GM13977 (cell line): ENCODE measurements at regions not wholly inside any gene's neighbourhood (a gene's known extent, or its start where the extent isn't known, plus 50 kb on each side); places are given as distances from the start of the nearest gene placed in this dataset.

ENCODE experiments used
- DNase-seq: peaks from one replicate; pipeline ENCODE4 v3.0.0; 2012; ENCODE audit warnings: low spot score
- in situ Hi-C: fragments of 300-500 bp; cut with MboI; formaldehyde crosslinking; loops from one replicate; pipeline ENCODE4 v1.12.0; 2022; ENCODE audit warnings: low sequenced_read_pairs, low pct_unique_long_range_greater_than_20kb, mixed read lengths, inconsistent platforms; ENCODE audit not compliant: unreplicated experiment
- TF ChIP-seq, protein P1 (sequence below): IDR thresholded peaks from 2 replicates; pipeline ENCODE4 v1.5.1; 2012; ENCODE audit warnings: mild to moderate bottlenecking, control low read depth; ENCODE audit not compliant: insufficient read depth; ENCODE audit errors: extremely low read depth, missing control alignments

- TF ChIP-seq, protein P1, sequence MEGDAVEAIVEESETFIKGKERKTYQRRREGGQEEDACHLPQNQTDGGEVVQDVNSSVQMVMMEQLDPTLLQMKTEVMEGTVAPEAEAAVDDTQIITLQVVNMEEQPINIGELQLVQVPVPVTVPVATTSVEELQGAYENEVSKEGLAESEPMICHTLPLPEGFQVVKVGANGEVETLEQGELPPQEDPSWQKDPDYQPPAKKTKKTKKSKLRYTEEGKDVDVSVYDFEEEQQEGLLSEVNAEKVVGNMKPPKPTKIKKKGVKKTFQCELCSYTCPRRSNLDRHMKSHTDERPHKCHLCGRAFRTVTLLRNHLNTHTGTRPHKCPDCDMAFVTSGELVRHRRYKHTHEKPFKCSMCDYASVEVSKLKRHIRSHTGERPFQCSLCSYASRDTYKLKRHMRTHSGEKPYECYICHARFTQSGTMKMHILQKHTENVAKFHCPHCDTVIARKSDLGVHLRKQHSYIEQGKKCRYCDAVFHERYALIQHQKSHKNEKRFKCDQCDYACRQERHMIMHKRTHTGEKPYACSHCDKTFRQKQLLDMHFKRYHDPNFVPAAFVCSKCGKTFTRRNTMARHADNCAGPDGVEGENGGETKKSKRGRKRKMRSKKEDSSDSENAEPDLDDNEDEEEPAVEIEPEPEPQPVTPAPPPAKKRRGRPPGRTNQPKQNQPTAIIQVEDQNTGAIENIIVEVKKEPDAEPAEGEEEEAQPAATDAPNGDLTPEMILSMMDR, result no peak
- in situ Hi-C loops, result no loop called here
- DNase-seq, result no peak
Observed at GRCh38 chr16:89039756-89040155, 53.9 kb upstream of the ACSF3 start.

GRCh38 chr16:89040391-89040790 is 53.3 kb upstream of the ACSF3 start:
- TF ChIP-seq, protein P1, result no peak
- in situ Hi-C loops, result no loop called here
- no peak for DNase-seq

DNA sequence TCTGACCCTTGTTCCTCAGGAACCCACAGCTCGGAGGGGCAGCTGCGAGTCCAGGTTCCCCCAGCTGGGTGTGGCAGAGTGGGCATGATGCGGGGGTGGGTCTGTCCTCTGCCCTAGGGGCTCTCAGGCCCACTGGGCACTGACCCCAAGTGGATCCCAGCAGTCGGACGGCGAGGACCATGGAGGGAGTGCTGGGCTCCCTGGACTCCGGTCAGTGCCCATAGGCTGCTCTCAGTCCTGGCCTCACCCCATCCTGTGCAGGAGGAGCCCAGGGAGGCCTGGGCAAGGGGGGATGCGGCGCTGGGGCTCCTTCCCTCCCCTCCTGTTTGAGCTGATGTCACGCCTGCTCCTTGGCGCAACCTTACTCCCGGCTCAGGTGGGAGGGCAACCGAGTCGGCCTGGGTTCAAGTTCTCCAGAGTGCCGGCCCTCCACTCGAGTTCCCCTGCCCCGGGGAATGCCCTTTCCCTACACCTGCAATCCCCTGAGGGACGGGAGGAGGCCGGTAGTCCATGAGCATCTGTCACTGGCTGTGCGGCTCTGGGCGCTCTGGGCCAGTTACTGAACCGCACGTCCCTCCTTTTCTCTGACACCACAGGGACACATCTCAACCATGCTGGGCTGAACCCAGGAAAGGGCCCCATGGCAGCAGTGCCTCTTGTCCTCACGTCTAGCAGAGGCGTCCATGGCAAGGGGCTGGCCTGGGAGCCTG is 52.6 kb upstream of the ACSF3 start:
- DNase-seq, result no peak
- TF ChIP-seq, protein P1, result no peak
- in situ Hi-C loops, result no loop called here

DNA sequence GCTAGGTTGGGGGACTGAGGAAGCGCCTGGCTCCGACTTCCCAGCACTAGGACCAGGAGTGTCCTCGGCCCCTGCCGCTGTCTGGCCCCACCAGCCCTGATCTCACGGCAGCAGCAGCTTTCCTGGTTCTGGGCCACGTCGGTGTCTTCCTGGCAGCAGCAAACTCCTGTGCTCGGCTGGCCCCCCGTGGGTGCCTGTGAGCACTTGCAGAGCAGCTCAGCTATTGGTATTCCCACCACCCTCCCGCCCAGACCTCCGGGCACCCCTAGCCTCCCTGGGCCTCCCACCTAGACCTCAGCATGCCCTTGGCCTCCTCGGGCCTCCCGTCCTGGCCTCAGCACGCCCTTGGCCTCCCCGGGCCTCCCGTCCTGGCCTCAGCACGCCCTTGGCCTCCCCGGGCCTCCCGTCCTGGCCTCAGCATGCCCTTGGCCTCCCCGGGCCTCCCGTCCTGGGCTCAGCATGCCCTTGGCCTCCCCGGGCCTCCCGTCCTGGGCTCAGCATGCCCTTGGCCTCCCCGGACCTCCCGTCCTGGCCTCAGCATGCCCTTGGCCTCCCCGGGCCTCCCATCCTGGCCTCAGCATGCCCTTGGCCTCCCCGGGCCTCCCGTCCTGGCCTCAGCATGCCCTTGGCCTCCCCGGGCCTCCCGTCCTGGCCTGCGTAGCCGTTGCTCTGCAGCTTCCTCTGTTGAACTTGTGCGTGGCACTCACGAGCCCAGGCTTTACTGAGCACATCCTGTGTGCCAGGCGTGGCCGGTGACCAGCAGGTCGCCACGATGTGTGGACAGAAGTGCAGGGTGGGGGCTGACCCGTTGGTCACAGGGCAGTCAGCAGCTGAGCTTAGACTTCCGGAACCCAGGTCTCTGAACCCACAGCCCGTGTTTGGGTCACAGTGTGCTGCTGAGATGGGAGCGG is 51.8 kb upstream of the ACSF3 start:
- in situ Hi-C loops, result no loop called here
- DNase-seq, result no peak
- TF ChIP-seq, protein P1, result no peak

DNA sequence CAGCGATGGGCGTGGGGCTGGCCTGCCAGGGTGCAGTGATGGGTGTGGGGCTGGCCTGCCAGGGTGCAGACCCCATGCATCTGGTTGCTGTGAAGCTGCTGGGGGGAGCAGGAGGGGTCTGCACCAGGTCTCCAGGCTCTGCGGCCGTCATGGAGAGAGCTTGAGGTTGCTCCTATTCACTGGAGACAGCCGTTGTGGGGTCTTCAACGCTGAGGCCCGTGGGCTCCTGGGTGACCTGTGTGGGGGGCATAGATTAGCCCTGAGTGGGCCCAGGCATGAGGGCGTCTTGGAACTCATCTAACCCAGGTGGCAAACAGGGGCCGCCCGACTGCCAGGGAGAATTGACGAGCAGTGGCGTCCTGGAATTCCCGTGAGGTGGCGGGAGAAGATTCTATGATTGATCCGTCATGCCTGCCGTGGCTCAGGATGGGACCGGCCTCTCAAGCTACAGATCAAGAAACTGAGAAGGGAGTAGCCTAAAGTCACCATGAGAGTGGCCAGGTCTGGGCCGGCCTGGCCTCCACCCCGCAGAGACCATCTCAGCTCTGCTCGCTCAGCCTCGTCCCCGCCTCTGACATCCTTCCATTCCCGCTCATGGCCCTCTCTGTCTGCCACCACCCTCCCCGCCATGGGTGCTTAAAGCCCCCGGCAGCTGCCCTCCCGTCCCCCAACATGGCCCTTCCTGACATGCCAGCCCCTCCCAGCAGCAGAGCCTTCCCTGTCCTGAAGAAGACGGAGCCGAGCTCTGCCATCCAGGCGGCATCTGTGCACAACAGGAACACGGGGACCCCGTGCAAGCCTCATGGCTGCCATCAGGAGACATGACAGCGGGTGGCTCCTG is 50.7 kb upstream of the ACSF3 start:
- in situ Hi-C loops, result no loop called here
- no peak for DNase-seq
- TF ChIP-seq, protein P1, result no peak

- in situ Hi-C loops, result no loop called here
- TF ChIP-seq, protein P1, result no peak
- no peak for DNase-seq
Observed at GRCh38 chr16:89043636-89044417, 49.8 kb upstream of the ACSF3 start.
